Panc1 (cell line): ENCODE measurements at regions not wholly inside any gene's neighbourhood (a gene's known extent, or its start where the extent isn't known, plus 50 kb on each side); places are given as distances from the start of the nearest gene placed in this dataset.

Experiments used
- POLR2AphosphoS5 ChIP-seq: IDR thresholded peaks from 2 replicates; pipeline ENCODE4 v1.6.1; 2012; ENCODE audit warnings: mild to moderate bottlenecking, low read depth, low read length, moderate library complexity
- SIN3A ChIP-seq: IDR thresholded peaks from 2 replicates; pipeline ENCODE4 v1.6.1; 2012; ENCODE audit warnings: low read depth, mild to moderate bottlenecking, low read length, moderate library complexity, borderline replicate concordance; ENCODE audit not compliant: insufficient read depth
- TCF7L2 ChIP-seq: IDR thresholded peaks from 2 replicates; pipeline ENCODE4 v1.6.1; 2011; ENCODE audit warnings: mild to moderate bottlenecking, low read depth, low read length, inconsistent platforms
- TF ChIP-seq, protein P1 (sequence below): fragments of 450-650 bp; IDR thresholded peaks from 2 replicates; pipeline ENCODE4 v1.5.1; 2017; ENCODE audit warnings: mild to moderate bottlenecking
- TF ChIP-seq, protein P2 (sequence below), 2 experiments: IDR thresholded peaks; 2 replicates each; pipeline ENCODE4 v1.6.1; 2011 to 2012; ENCODE audit warnings: low read depth in 2 of 2, control low read depth in 1 of 2, low read length in 1 of 2, mild to moderate bottlenecking in 1 of 2, moderate library complexity in 1 of 2; ENCODE audit not compliant: insufficient read depth in 1 of 2

DNA sequence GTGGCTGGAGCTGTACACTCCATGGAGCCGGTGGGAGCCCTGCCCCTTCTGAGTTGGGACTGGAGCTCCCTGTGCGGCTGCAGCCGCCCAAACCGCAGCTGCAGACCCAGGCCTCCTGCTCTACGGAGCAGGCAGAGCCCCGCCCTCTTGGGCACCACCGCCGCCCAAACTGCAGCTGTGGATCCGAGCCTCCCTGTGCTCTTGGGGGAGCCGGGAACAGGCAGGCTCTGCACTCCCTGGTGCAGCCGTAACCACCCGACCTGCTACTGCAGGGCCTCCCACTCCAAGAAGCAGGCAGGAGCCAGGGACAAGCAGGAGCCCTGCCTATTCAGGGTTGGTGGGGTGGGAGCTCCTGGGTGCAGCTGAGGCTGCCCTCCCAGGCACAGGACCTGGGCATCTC, 237.5 kb upstream of the ATP6AP2 start:
- TF ChIP-seq, protein P1, sequence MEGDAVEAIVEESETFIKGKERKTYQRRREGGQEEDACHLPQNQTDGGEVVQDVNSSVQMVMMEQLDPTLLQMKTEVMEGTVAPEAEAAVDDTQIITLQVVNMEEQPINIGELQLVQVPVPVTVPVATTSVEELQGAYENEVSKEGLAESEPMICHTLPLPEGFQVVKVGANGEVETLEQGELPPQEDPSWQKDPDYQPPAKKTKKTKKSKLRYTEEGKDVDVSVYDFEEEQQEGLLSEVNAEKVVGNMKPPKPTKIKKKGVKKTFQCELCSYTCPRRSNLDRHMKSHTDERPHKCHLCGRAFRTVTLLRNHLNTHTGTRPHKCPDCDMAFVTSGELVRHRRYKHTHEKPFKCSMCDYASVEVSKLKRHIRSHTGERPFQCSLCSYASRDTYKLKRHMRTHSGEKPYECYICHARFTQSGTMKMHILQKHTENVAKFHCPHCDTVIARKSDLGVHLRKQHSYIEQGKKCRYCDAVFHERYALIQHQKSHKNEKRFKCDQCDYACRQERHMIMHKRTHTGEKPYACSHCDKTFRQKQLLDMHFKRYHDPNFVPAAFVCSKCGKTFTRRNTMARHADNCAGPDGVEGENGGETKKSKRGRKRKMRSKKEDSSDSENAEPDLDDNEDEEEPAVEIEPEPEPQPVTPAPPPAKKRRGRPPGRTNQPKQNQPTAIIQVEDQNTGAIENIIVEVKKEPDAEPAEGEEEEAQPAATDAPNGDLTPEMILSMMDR, result no peak
- TF ChIP-seq POLR2AphosphoS5 (no peak), SIN3A (no peak), TCF7L2 (no peak)
- TF ChIP-seq, protein P2, sequence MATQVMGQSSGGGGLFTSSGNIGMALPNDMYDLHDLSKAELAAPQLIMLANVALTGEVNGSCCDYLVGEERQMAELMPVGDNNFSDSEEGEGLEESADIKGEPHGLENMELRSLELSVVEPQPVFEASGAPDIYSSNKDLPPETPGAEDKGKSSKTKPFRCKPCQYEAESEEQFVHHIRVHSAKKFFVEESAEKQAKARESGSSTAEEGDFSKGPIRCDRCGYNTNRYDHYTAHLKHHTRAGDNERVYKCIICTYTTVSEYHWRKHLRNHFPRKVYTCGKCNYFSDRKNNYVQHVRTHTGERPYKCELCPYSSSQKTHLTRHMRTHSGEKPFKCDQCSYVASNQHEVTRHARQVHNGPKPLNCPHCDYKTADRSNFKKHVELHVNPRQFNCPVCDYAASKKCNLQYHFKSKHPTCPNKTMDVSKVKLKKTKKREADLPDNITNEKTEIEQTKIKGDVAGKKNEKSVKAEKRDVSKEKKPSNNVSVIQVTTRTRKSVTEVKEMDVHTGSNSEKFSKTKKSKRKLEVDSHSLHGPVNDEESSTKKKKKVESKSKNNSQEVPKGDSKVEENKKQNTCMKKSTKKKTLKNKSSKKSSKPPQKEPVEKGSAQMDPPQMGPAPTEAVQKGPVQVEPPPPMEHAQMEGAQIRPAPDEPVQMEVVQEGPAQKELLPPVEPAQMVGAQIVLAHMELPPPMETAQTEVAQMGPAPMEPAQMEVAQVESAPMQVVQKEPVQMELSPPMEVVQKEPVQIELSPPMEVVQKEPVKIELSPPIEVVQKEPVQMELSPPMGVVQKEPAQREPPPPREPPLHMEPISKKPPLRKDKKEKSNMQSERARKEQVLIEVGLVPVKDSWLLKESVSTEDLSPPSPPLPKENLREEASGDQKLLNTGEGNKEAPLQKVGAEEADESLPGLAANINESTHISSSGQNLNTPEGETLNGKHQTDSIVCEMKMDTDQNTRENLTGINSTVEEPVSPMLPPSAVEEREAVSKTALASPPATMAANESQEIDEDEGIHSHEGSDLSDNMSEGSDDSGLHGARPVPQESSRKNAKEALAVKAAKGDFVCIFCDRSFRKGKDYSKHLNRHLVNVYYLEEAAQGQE (IDR thresholded peaks at IDR 0.05; ENCODE audit: insufficient read depth in 1 of 2, low read depth in 2 of 2, low read length in 1 of 2), result no peak
